ENCODE measurements at regions not wholly inside any gene's neighbourhood (a gene's known extent, or its start where the extent isn't known, plus 50 kb on each side); places are given as distances from the start of the nearest gene placed in this dataset.

DNA sequence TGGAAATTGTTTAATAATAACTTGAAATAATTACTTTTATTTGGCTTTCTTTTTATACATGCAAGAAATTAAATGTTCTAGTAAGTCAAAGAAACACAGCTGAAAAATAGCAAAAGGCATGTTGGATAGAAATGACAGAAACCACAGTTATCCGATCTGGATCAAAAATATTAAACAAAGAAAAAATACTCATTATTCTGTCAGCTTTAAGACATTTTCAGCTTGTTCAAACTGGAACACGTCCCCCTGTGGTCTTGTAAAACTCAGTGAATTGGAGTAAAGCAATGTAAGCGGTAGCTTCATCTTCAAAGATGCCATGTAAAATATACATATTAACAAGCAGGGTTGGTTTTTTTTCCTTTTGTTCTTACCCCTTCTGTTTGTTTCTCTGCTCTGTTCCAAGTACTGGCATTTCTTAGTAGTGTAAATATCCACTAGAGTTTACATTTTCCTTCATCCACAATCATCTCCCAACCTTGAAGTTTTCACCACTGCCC is 223.4 kb downstream of the IGSF11 start:
- DNase-seq: no peak

DNA sequence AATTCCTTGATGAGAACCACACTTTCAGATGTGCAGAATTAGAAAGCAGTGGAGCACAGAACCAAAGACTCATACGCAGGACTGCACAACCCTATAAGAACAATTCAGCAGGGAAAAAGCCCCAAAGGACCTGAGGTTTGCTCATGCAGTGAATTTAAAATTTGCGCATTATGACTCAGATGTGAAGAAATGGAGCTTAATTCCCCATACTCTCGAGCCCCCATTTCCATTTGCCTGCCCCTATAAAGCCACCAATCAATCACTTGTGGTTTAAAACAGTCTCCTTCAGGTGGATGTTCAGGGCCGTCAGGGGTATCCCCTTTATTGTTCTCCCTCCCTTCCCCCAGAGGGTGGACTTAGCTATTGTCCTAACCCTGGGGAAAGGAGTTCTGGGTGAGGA is 221.2 kb downstream of the IGSF11 start:
- no peak for DNase-seq

DNA sequence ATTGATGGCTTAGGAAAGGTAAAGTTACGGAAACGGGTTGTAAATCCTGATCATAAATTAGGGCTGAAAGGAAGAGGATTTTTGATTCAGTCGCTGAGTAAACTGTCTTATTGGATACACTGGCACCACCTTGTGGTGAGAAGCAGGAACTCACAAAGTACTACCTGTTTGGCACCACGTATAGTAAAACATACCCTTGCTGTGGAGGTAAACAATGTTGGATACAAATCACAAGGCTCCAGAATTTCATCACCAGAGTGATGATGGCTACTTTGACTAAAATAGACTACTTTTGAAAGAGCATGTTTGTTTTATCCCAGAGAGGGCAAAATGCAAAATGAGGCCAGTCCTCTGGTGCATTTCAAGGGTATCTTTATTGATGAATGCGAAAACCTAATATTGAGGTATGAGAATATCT is 216.9 kb downstream of the IGSF11 start:
- peak; percentile 71 for DNase-seq

DNA sequence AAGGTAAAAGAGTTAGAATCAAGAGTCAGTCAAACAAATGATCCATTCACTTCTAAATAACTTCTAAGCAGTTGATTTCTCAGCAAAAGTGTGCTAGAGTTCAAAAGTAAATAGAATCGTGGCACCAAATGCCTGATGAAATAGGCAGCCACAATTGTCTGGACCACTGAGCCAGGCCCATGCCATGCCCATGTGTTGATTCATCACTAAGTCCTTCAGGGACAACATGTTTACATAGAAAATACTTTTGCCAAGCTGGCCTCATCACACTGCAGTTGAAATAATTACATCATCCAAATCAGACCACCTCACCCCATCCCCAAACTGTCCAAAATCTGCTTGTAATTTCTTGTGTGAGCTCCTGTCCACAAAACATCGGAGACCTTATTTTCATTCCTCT is 216.3 kb downstream of the IGSF11 start:
- DNase-seq: no peak

DNA sequence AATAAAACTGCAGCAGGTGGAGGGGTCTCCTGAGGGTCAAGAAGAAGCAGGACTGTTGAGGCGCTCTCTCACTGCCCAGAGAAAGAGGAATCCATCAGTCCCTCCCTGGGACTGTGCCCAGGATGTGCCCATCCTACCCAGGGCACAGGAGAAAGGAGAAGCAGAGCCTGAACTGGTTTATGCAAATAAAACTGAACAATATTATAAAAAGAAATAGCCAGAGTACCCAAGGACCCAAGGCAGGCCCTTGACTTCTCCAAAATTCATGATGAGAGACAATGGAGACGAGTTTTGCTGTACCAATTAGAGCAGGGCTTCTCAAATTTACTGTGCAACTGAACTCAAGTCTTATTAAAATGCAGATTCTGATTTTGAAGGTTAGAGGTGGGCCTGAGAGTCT is 211.0 kb downstream of the IGSF11 start:
- DNase-seq: no peak

DNA sequence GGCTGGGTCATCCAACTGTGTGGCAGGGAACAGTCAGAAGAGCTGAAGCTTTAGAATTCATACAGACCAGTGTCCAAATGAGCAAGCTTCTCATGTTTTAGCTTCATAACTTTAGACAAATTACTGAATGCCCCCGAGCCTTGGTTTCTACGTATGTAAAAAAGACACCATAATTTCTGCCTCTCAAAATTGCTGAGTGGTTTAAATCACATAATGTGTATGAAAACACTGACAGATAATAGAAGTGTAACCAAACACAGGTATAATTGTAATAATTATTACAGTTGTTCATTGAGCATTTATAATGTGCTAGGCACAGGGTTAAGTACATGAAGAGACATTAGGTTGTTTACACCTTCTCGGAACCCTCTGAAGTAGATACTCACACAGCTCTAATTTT is 207.2 kb downstream of the IGSF11 start:
- DNase-seq: no peak

DNA sequence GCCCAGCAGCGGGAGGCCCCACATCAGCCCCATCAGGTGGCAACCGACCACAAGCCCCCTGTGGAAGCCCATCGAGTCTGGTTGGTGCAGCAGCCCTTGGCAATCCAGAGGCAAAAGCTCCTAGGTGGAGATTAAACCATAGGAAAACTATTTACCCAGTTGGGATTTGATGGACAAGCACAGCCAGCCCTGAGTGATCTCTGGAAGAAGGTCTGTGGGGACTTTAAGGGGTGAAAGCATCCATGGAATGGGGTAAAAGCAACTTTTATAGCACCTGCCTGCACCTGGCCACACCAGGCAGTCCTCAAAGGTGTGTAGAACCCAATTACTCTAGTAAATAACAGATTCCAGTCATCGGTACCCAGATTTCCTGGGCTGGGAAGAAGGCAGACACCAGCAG is 206.3 kb downstream of the IGSF11 start:
- no peak for DNase-seq

DNA sequence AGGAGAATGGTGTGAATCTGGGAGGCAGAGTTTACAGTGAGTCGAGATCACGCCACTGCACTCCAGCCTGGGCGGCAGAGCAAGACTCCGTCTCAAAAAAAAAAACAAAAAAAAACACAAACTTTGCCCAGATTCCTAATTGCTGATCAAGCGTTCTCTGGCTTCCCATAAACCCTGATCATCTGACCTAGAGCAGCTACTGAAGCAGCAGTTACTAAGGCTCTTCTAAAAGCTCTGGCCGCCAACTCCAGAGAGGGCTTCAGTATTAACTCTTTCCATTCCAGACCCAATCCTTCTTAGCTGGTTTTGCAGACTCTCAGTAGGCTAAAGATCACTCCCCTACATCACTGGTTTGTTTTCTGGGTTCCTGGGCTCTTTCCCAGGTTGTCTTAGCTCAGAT is 201.6 kb downstream of the IGSF11 start:
- no peak for DNase-seq

DNA sequence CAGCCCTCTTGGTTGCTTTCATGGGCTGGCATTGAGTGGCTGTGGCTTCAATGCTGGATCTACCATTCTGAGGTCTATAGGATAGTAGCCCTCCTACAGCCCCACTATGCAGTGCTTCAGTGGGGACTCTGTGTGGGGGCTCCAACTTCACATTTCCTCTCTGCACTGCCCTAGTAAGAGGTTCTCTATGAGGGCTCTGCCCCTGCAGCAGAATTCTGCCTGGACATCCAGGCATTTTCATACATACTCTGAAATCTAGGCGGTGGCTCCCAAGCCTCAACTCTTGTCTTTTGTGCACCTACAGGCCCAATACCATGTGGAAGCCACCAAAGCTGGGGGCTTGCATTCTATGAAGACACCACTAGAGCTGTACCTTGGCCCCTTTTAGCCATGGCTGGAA is 195.8 kb downstream of the IGSF11 start:
- no peak for DNase-seq

DNA sequence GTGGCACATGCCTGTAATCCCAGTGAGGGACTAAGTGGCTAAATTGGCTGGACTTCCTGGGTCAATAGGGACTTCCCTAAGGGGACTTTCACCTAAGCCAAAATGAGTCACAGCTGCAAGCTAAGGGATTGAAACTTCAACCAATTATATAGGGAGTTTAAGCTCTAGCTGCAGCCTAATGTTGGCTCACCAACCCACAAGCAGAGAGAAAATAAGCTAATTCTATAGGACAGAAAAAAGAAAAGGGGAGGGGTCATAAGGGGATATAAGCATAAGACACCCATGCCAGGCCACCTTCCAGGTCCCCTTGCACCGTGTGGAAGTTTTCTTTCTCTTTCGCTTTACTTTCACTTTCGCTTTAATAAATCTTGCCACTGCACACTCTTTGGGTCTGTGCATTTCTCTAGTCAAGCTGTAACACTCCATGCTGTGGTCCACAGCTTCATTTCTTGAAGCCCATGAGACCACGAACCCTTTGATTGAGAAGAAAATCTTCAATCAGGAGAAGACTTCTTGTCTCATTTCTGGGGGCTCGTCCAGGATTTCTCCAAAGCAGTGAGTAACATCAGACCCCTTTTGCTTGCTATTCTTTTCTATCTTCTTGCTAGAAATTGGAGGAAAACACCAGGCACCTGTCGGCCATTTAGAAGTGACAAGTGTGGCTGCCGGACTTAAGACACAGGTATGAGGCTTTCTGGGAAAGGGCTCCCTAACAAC is 192.3 kb downstream of the IGSF11 start:
- DNase-seq: no peak

DNA sequence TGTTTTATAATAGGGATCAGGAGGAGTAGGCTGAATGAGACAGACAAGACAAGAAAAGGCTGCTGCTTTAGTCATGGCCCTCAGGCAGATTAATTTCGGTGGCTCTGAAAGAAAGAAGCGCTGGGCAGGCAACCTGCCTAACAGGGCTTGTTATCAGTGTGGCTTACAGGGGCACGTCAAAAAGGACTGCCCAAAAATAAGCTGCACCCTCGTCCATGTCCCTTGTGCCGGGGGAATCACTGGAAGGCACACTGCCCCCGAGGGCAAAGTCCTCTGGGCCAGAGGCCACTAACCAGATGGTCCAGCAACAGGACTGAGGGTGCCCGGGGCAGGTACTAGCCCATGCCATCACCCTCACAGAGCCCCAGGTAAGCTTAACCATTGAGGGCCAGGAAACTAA is 188.5 kb downstream of the IGSF11 start:
- DNase-seq: no peak

Data from hematopoietic multipotent progenitor cell treated with erythropoietin and hydrocortisone succinate and interleukin-3 and kit ligand, for 6 days (in vitro differentiated cells).